IMR-90 (cell line): ENCODE measurements at regions not wholly inside any gene's neighbourhood (a gene's known extent, or its start where the extent isn't known, plus 50 kb on each side); places are given as distances from the start of the nearest gene placed in this dataset.

Source experiments
- ATAC-seq: fragments of 200-7000 bp; cut with Tn5 transposase; 2 replicates; pipeline ENCODE4 v1.9.1; 2020; ENCODE audit warnings: low read depth, mild to moderate bottlenecking, moderate library complexity
- BruUV-seq: library from RNA; stranded (reverse); fragments of 400-500 nt; replicated peaks from 2 replicates; lab custom pipeline; 2021; lab: Mats Ljungman, UMichigan
- CTCF ChIA-PET: fragments of 300-600 bp; formaldehyde crosslinking; extraction: SDS; loops from one replicate; lab custom pipeline; 2021; ENCODE audit warnings: antibody characterized with exemption; lab: Yijun Ruan, JAX
- POLR2A ChIA-PET: fragments of 300-600 bp; sonication (Branson Sonifier 250); formaldehyde crosslinking; loops from one replicate; lab custom pipeline; 2022; ENCODE audit warnings: antibody characterized with exemption; ENCODE audit not compliant: unreplicated experiment; lab: Charles Lee
- DNase-seq: peaks from one replicate; pipeline ENCODE4 v3.0.0; 2013
- H2AFZ ChIP-seq: replicated peaks from 2 replicates; pipeline ENCODE3; 2013; ENCODE audit warnings: low read length, mild to moderate bottlenecking; ENCODE audit not compliant: poor library complexity
- H2AK5ac ChIP-seq: 2 replicates; pipeline ENCODE4 v1.6.1; 2013; ENCODE audit warnings: low read depth, low read length, inconsistent platforms
- H2AK9ac ChIP-seq: replicated peaks from 2 replicates; pipeline ENCODE3; 2013; ENCODE audit warnings: mild to moderate bottlenecking, low read depth, low read length, moderate library complexity; ENCODE audit not compliant: poor library complexity
- H2BK120ac ChIP-seq: 2 replicates; pipeline ENCODE4 v1.6.1; 2013; ENCODE audit warnings: low read depth, low read length, inconsistent platforms
- H2BK15ac ChIP-seq: 3 replicates; pipeline ENCODE4 v1.6.1; 2013; ENCODE audit warnings: low read depth, low read length, inconsistent platforms
- H2BK20ac ChIP-seq: 2 replicates; pipeline ENCODE4 v1.6.1; 2013; ENCODE audit warnings: low read depth, mild to moderate bottlenecking, inconsistent platforms, low read length, moderate library complexity
- H2BK5ac ChIP-seq: 2 replicates; pipeline ENCODE4 v1.6.1; 2013; ENCODE audit warnings: mild to moderate bottlenecking, low read depth, low read length, inconsistent platforms; ENCODE audit not compliant: poor library complexity, severe bottlenecking
- H3K14ac ChIP-seq: replicated peaks from 2 replicates; pipeline ENCODE4 v1.6.1; 2013; ENCODE audit warnings: low read depth, low read length, inconsistent platforms
- H3K18ac ChIP-seq: 2 replicates; pipeline ENCODE4 v1.6.1; 2013; ENCODE audit warnings: low read depth, low read length, control low read depth
- H3K23ac ChIP-seq: 2 replicates; pipeline ENCODE4 v1.6.1; 2013; ENCODE audit warnings: low read depth, low read length, inconsistent platforms
- H3K27ac ChIP-seq: 2 replicates; pipeline ENCODE4 v1.5.1; 2013; ENCODE audit warnings: mild to moderate bottlenecking, control low read depth, low read length; ENCODE audit not compliant: insufficient read depth
- H3K27me3 ChIP-seq: 2 replicates; pipeline ENCODE4 v1.6.1; 2013; ENCODE audit warnings: low read length; ENCODE audit not compliant: control insufficient read depth, insufficient read depth
- H3K36me3 ChIP-seq: 2 replicates; pipeline ENCODE4 v1.6.1; 2013; ENCODE audit warnings: low read length, mixed read lengths; ENCODE audit not compliant: control insufficient read depth, insufficient read depth
- H3K4ac ChIP-seq: 2 replicates; pipeline ENCODE4 v1.6.1; 2013; ENCODE audit warnings: low read depth, low read length, inconsistent platforms
- H3K4me1 ChIP-seq: 2 replicates; pipeline ENCODE4 v1.6.1; 2013; ENCODE audit warnings: low read length, mixed read lengths; ENCODE audit not compliant: control insufficient read depth, insufficient read depth
- H3K4me2 ChIP-seq: 2 replicates; pipeline ENCODE4 v1.6.1; 2013; ENCODE audit warnings: low read depth, mild to moderate bottlenecking, control low read depth, low read length, moderate library complexity
- H3K4me3 ChIP-seq: 2 replicates; pipeline ENCODE4 v1.5.1; 2013; ENCODE audit warnings: low read depth, mild to moderate bottlenecking, control low read depth, low read length, moderate library complexity; ENCODE audit not compliant: insufficient read depth
- H3K56ac ChIP-seq: 2 replicates; pipeline ENCODE4 v1.6.1; 2013; ENCODE audit warnings: low read length, inconsistent platforms; ENCODE audit not compliant: insufficient read depth; ENCODE audit errors: extremely low read depth
- H3K79me1 ChIP-seq, 2 experiments: 2 replicates each; pipeline ENCODE4 v1.6.1; 2013; ENCODE audit warnings: low read length in 2 of 2, inconsistent platforms in 1 of 2, low read depth in 1 of 2
- H3K9ac ChIP-seq: 2 replicates; pipeline ENCODE4 v1.6.1; 2013; ENCODE audit warnings: low read depth, low read length, control low read depth
- H3K9me1 ChIP-seq: 2 replicates; pipeline ENCODE4 v1.6.1; 2013; ENCODE audit warnings: low read length, inconsistent platforms; ENCODE audit not compliant: insufficient read depth
- H3K9me3 ChIP-seq: 2 replicates; pipeline ENCODE4 v1.6.1; 2013; ENCODE audit warnings: low read length; ENCODE audit not compliant: control insufficient read depth, insufficient read depth
- H4K20me1 ChIP-seq: 2 replicates; pipeline ENCODE4 v1.6.1; 2013; ENCODE audit warnings: low read length, inconsistent platforms; ENCODE audit not compliant: insufficient read depth
- H4K5ac ChIP-seq: 2 replicates; pipeline ENCODE4 v1.6.1; 2013; ENCODE audit warnings: mild to moderate bottlenecking, low read depth, low read length, control low read depth
- H4K8ac ChIP-seq, 2 experiments: 2 replicates each; pipeline ENCODE4 v1.6.1; 2013; ENCODE audit warnings: low read depth in 2 of 2, low read length in 2 of 2, control low read depth in 1 of 2, inconsistent platforms in 1 of 2
- H4K91ac ChIP-seq: 2 replicates; pipeline ENCODE4 v1.6.1; 2013; ENCODE audit warnings: low read depth, low read length, inconsistent platforms; ENCODE audit not compliant: insufficient read depth
- CHD1 ChIP-seq: IDR thresholded peaks from 2 replicates; pipeline ENCODE4 v1.6.1; 2012; ENCODE audit warnings: low read depth, low read length, improper control_type of control experiment
- MAZ ChIP-seq: IDR thresholded peaks from 2 replicates; pipeline ENCODE4 v1.6.1; 2012; ENCODE audit warnings: low read depth, mild to moderate bottlenecking, low read length, improper control_type of control experiment, moderate library complexity, borderline replicate concordance
- NFE2L2 ChIP-seq: fragments of 150-350 bp; IDR thresholded peaks from 2 replicates; pipeline ENCODE4 v1.6.1; 2016; ENCODE audit warnings: low read depth, mild to moderate bottlenecking, low read length
- WGBS, 2 experiments: methylation state at CpG; one replicate each; pipeline versions ENCODE4 v1.1.5 to v1.1.7; 2013; ENCODE audit warnings: missing lambda C conversion rate in 2 of 2; ENCODE audit not compliant: insufficient read length in 1 of 2; ENCODE audit errors: extremely low coverage in 2 of 2; 5-methylcytosine and 5-hydroxymethylcytosine counted together
- dilution Hi-C: fragments of 300-500 bp; cut with HindIII; formaldehyde crosslinking; loops from one replicate; pipeline ENCODE4 v1.14.3; 2018; ENCODE audit warnings: low sequenced_read_pairs; ENCODE audit not compliant: unreplicated experiment
- in situ Hi-C: fragments of 300-500 bp; cut with MboI; formaldehyde crosslinking; loops from 3 replicates; pipeline ENCODE4 v1.14.3; 2019; ENCODE audit warnings: low sequenced_read_pairs, inconsistent platforms, mixed read lengths
- intact Hi-C: fragments of 100-400 bp; cut with micrococcal nuclease; formaldehyde crosslinking; loops from 2 replicates; pipeline ENCODE4 v1.10.0; 2022

DNA sequence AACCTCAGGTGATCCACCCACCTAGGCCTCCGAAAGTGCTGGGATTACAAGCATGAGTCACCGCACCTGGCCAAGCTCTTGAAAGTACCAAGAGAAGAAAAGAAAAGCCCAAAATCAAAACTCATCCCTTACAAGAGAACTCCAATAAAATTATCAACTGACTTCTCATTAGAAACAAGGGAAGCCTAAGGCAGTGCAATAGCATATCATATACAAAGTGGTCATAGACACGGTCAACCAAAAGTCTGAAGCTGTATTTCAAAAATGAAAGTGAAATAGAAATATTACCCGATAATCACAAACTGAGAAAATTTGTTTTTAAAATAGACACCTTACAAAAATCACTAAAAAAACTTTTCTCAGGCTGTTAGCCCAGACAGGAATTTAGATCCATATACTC is 1321.1 kb upstream of the GJE1 start:
- H3K9me3 ChIP-seq = peaks cover 4% of the 10 kb centered on the region; the same call in 1 of the 2 replicates
- in situ Hi-C loops (no loop called here), dilution Hi-C loops (no loop called here), intact Hi-C loops (no loop called here)
- no peak overlapping the region for H3K4ac ChIP-seq
- no peak overlapping the region for H3K4me2 ChIP-seq
- no peak overlapping the region for H3K18ac ChIP-seq
- H3K27me3 ChIP-seq = no peaks in the 10 kb centered on the region
- H3K4me3 ChIP-seq = no peak overlapping the region
- ATAC-seq = no peak
- POLR2A ChIA-PET = no interaction called here
- no peak overlapping the region for H2AK5ac ChIP-seq
- H2AK9ac ChIP-seq = no peak overlapping the region
- no peak for TF ChIP-seq NFE2L2
- no peak for TF ChIP-seq MAZ
- no peak for TF ChIP-seq CHD1
- WGBS, 2 experiments = 80% methylated on average over 1 of the region's 4 CpGs; no CpG with 5 or more reads in 1 of the 2 experiments
- H2BK120ac ChIP-seq = no peak overlapping the region
- DNase-seq = no peak
- H4K20me1 ChIP-seq = no peaks in the 10 kb centered on the region
- H4K91ac ChIP-seq = no peak overlapping the region
- no peak overlapping the region for H2AFZ ChIP-seq
- H3K14ac ChIP-seq = no peak overlapping the region
- H3K56ac ChIP-seq = no peak overlapping the region
- H3K79me1 ChIP-seq = no peaks in the 10 kb centered on the region
- H3K9ac ChIP-seq = no peak overlapping the region
- no peak overlapping the region for H2BK15ac ChIP-seq
- no peaks in the 10 kb centered on the region for H3K9me1 ChIP-seq
- BruUV-seq = no TSS peak
- H2BK20ac ChIP-seq = no peak overlapping the region
- no peaks in the 10 kb centered on the region for H3K36me3 ChIP-seq
- no peak overlapping the region for H4K8ac ChIP-seq
- H2BK5ac ChIP-seq = no peak overlapping the region
- H4K5ac ChIP-seq = no peak overlapping the region
- CTCF ChIA-PET = no interaction called here
- no peak overlapping the region for H3K27ac ChIP-seq
- H3K23ac ChIP-seq = no peak overlapping the region
- no peaks in the 10 kb centered on the region for H3K4me1 ChIP-seq
